Upper lobe of left lung (tissue), 4 donors: ENCODE measurements at regions not wholly inside any gene's neighbourhood (a gene's known extent, or its start where the extent isn't known, plus 50 kb on each side); places are given as distances from the start of the nearest gene placed in this dataset.

Experiments used
- EP300 ChIP-seq, 4 donors: sonication (generic); formaldehyde crosslinking; IDR thresholded peaks; one replicate each; pipeline ENCODE4 v1.5.1; 2017; ENCODE audit warnings: antibody characterized with exemption in 4 of 4, control low read depth in 2 of 4
- POLR2A ChIP-seq, 4 donors: fragments of 450-650 bp; IDR thresholded peaks; one replicate each; pipeline ENCODE4 v1.5.1; 2016 to 2017; ENCODE audit warnings: antibody characterized with exemption in 4 of 4, mild to moderate bottlenecking in 2 of 4
- POLR2AphosphoS5 ChIP-seq, 2 donors: sonication (generic); formaldehyde crosslinking; IDR thresholded peaks; one replicate each; pipeline ENCODE4 v1.5.1; 2017; ENCODE audit warnings: antibody characterized with exemption in 2 of 2
- TF ChIP-seq, protein P1 (sequence below), 6 experiments: fragments of 450-650 bp in 4 of 6; fragments of 200-600 bp in 2 of 6; sonication (generic) in 2 of 6; IDR thresholded peaks; one replicate each; pipeline ENCODE4 v1.5.1; 2016 to 2019; ENCODE audit warnings: antibody characterized with exemption in 6 of 6

DNA sequence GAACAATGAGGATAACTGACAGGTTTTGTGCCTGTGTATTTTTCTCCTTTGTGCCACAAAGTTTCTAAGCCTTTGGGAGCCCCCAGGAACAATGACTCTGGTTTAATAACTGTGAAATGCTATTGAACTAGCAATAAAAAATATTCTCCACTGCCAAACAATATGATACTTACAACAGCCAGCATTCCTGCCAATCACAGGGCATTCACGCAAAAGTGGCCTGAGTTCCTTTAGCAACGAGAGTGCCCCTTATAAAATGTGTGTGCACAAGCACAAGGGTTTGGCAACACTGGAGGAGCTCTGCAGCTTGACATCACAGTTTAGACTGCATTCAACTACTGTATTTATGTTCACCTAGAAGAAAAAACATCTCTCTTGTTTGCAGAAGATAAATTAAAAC is 412.9 kb upstream of the NFE2L3 start:
- TF ChIP-seq, protein P1, sequence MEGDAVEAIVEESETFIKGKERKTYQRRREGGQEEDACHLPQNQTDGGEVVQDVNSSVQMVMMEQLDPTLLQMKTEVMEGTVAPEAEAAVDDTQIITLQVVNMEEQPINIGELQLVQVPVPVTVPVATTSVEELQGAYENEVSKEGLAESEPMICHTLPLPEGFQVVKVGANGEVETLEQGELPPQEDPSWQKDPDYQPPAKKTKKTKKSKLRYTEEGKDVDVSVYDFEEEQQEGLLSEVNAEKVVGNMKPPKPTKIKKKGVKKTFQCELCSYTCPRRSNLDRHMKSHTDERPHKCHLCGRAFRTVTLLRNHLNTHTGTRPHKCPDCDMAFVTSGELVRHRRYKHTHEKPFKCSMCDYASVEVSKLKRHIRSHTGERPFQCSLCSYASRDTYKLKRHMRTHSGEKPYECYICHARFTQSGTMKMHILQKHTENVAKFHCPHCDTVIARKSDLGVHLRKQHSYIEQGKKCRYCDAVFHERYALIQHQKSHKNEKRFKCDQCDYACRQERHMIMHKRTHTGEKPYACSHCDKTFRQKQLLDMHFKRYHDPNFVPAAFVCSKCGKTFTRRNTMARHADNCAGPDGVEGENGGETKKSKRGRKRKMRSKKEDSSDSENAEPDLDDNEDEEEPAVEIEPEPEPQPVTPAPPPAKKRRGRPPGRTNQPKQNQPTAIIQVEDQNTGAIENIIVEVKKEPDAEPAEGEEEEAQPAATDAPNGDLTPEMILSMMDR (IDR thresholded peaks at IDR 0.05) = no peak
- TF ChIP-seq POLR2A (IDR thresholded peaks at IDR 0.05) = no peak
- TF ChIP-seq POLR2AphosphoS5 (IDR thresholded peaks at IDR 0.05) = no peak
- TF ChIP-seq EP300 (IDR thresholded peaks at IDR 0.05) = no peak
